Transverse colon (tissue), 4 donors: ENCODE measurements at regions not wholly inside any gene's neighbourhood (a gene's known extent, or its start where the extent isn't known, plus 50 kb on each side); places are given as distances from the start of the nearest gene placed in this dataset.

ENCODE experiments used
- DNase-seq: peaks from one replicate; pipeline ENCODE4 v3.0.0-alpha.2; 2019
- H3K27ac ChIP-seq, 4 donors: fragments of 200-600 bp; sonication (generic); 2 replicates each; pipeline ENCODE4 v1.5.1; 2016 to 2018; ENCODE audit warnings: inconsistent platforms in 4 of 4
- H3K27me3 ChIP-seq: fragments of 200-600 bp; sonication (generic); 2 replicates; pipeline ENCODE4 v1.5.1; 2017; ENCODE audit warnings: inconsistent platforms
- H3K36me3 ChIP-seq, 4 donors: fragments of 200-600 bp; sonication (generic); 2 replicates each; pipeline ENCODE4 v1.5.1; 2017 to 2019; ENCODE audit warnings: inconsistent platforms in 4 of 4
- H3K4me1 ChIP-seq, 4 donors: fragments of 200-600 bp; sonication (generic); 2 replicates each; pipeline ENCODE4 v1.5.1; 2017 to 2020; ENCODE audit warnings: inconsistent platforms in 4 of 4
- H3K4me3 ChIP-seq, 4 donors: fragments of 200-600 bp; sonication (generic); 1 replicate in 1 of 4; 2 replicates in 3 of 4; pipeline versions ENCODE4 v1.5.1 to v1.6.1; 2017 to 2019; ENCODE audit warnings: inconsistent platforms in 4 of 4
- H3K9me3 ChIP-seq, 2 donors: fragments of 200-600 bp; sonication (generic); 2 replicates each; pipeline ENCODE4 v1.5.1; 2017 to 2019; ENCODE audit warnings: inconsistent platforms in 2 of 2
- EP300 ChIP-seq: sonication (generic); formaldehyde crosslinking; IDR thresholded peaks from one replicate; pipeline ENCODE4 v1.6.1; 2017; ENCODE audit warnings: antibody characterized with exemption, low read depth
- POLR2A ChIP-seq: fragments of 450-650 bp; IDR thresholded peaks from one replicate; pipeline ENCODE4 v1.6.1; 2016; ENCODE audit warnings: antibody characterized with exemption, mild to moderate bottlenecking, moderate library complexity
- POLR2AphosphoS5 ChIP-seq, 3 donors: sonication (generic); formaldehyde crosslinking; IDR thresholded peaks; one replicate each; pipeline ENCODE4 v1.6.1; 2016; ENCODE audit warnings: antibody characterized with exemption in 3 of 3
- WGBS, 2 donors: methylation state at CpG; one replicate each; pipeline ENCODE4 v1.1.5; 2018; ENCODE audit warnings: low coverage in 1 of 2; 5-methylcytosine and 5-hydroxymethylcytosine counted together
- in situ Hi-C, 4 donors: fragments of 200-750 bp; cut with MboI; loops; one replicate each; pipeline versions ENCODE4 v1.15.0 to v1.15.1; 2017; ENCODE audit warnings: low sequenced_read_pairs in 3 of 4, low pct_ligation_motif_present in 1 of 4, low pct_unique_long_range_greater_than_20kb in 1 of 4
- intact Hi-C: fragments of 100-400 bp; cut with DNase I; formaldehyde crosslinking; loops from one replicate; pipeline ENCODE4 v1.15.1; 2023; ENCODE audit warnings: low total_unique reads
- TF ChIP-seq, protein P1 (sequence below), 5 experiments: fragments of 200-600 bp in 3 of 5; fragments of 450-650 bp in 2 of 5; sonication (generic) in 3 of 5; IDR thresholded peaks; 1 replicate in 2 of 5; 2 replicates in 3 of 5; pipeline ENCODE4 v1.5.1; 2016 to 2017; ENCODE audit warnings: antibody characterized with exemption in 5 of 5, inconsistent platforms in 3 of 5, mild to moderate bottlenecking in 2 of 5, moderate library complexity in 1 of 5

DNA sequence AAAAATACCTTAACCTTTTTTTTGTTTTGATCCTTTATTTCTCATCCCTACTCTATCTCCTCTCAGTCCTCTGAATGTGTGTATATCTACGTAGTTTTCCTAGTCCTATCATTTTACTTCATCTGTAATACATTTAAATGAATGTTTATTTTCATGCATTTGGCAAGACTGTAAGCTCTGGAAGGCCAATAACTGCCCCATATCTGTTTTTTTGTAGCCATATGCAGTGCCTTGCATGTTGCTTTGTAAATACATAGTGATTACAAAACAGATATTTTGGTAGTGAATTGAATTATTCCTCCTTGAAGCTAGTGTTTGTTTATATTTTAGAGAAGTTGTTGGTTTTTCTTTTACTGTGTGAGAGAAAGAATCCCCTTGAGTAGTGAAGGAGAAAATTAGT is 450.2 kb downstream of the PCDH18 start:
- no peak overlapping the region for H3K4me3 ChIP-seq
- intact Hi-C loops (no loop called here), in situ Hi-C loops (no loop called here)
- no peaks in the 10 kb centered on the region for H3K4me1 ChIP-seq
- 40 to 65% methylated on average over 1 of the region's 1 CpG for WGBS, 2 donors
- H3K27me3 ChIP-seq: no peaks in the 10 kb centered on the region
- no peaks in the 10 kb centered on the region for H3K36me3 ChIP-seq
- DNase-seq: no peak
- H3K9me3 ChIP-seq: no peaks in the 10 kb centered on the region
- TF ChIP-seq, protein P1, sequence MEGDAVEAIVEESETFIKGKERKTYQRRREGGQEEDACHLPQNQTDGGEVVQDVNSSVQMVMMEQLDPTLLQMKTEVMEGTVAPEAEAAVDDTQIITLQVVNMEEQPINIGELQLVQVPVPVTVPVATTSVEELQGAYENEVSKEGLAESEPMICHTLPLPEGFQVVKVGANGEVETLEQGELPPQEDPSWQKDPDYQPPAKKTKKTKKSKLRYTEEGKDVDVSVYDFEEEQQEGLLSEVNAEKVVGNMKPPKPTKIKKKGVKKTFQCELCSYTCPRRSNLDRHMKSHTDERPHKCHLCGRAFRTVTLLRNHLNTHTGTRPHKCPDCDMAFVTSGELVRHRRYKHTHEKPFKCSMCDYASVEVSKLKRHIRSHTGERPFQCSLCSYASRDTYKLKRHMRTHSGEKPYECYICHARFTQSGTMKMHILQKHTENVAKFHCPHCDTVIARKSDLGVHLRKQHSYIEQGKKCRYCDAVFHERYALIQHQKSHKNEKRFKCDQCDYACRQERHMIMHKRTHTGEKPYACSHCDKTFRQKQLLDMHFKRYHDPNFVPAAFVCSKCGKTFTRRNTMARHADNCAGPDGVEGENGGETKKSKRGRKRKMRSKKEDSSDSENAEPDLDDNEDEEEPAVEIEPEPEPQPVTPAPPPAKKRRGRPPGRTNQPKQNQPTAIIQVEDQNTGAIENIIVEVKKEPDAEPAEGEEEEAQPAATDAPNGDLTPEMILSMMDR (IDR thresholded peaks at IDR 0.05): no peak
- no peak for TF ChIP-seq POLR2AphosphoS5 (IDR thresholded peaks at IDR 0.05)
- TF ChIP-seq POLR2A: no peak
- no peak for TF ChIP-seq EP300
- H3K27ac ChIP-seq: no peak overlapping the region

DNA sequence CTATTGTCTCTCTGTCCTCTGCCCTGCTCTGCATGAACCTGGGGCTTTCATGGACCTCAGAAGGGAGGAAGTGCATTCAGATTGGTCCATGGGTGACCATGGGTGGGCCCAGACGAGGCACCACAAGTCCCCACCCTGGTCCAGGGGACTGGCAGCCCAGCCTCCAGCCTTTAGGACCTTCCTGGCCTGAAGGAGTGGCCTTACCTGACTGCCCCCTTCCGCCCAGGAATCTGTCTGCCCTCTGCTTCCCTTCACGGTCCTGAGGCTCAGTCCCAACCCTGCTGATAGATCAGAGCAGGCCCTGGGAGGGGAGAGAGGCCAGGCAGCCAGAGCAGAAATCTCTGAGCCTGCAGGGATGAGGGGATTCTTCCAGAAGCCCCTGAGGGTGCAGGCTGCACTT is 455.4 kb downstream of the PCDH18 start:
- Histone ChIP-seq H3K9me3 (no peaks in the 10 kb centered on the region), H3K36me3 (no peaks in the 10 kb centered on the region), H3K4me1 (no peaks in the 10 kb centered on the region), H3K27me3 (no peaks in the 10 kb centered on the region), H3K27ac (no peak overlapping the region), H3K4me3 (no peak overlapping the region)
- TF ChIP-seq EP300 (no peak), POLR2AphosphoS5 (IDR thresholded peaks at IDR 0.05) (no peak), POLR2A (no peak)
- TF ChIP-seq, protein P1 (IDR thresholded peaks at IDR 0.05): no peak
- in situ Hi-C loops (no loop called here), intact Hi-C loops (no loop called here)
- no peak for DNase-seq
- 70% methylated on average over 3 of the region's 3 CpGs; no CpG with 5 or more reads in 1 of the 2 donors for WGBS, 2 donors

DNA sequence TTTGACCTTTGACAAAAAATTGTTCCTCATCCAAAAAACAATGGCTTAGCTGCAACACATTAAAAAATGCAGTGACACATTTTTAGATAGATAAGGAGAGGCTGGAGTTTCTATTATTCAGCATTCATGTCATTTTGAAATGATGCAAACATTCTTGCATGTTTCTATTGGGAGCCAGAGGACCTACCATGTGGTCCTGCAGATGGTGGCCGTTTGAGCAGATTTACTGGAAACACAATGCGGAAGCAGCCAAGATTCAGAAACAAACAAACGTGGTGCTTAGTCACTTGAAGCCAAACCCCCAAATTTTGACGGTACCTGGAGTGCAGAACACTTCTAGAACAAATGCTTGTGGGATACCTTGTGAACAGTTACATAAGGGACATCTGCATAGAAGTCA is 456.7 kb downstream of the PCDH18 start:
- Histone ChIP-seq H3K27me3 (no peaks in the 10 kb centered on the region), H3K4me1 (no peaks in the 10 kb centered on the region), H3K27ac (no peak overlapping the region), H3K4me3 (no peak overlapping the region), H3K36me3 (no peaks in the 10 kb centered on the region), H3K9me3 (no peaks in the 10 kb centered on the region)
- TF ChIP-seq POLR2AphosphoS5 (IDR thresholded peaks at IDR 0.05): no peak
- TF ChIP-seq EP300: no peak
- TF ChIP-seq POLR2A: no peak
- TF ChIP-seq, protein P1 (IDR thresholded peaks at IDR 0.05): no peak
- WGBS, 2 donors: 68 to 75% methylated on average over 4 of the region's 4 CpGs
- intact Hi-C loops (no loop called here), in situ Hi-C loops (no loop called here)
- DNase-seq: no peak

DNA sequence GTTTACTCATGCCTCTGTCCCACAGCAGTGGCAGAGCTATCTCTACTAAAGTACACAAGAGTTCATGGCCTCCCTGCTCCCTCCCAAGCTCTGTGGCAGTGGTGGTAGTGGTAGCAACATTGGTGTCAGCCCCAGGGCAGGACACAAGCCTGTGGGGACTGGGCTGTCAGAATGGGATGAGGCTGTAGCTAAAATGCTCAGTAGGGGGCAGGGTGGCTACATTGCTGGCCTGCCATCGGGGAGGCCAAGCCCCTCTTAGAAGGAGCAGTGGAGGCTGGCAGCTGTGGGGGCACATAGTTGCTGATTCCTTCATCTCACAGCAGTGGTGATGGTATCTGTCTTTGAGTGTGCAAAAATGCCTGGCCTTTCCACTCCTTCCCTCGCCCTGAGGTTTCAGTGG is 461.7 kb downstream of the PCDH18 start:
- no peaks in the 10 kb centered on the region for H3K4me1 ChIP-seq
- no peaks in the 10 kb centered on the region for H3K9me3 ChIP-seq
- no peak overlapping the region for H3K4me3 ChIP-seq
- no peaks in the 10 kb centered on the region for H3K36me3 ChIP-seq
- 79% methylated on average over 2 of the region's 2 CpGs; no CpG with 5 or more reads in 1 of the 2 donors for WGBS, 2 donors
- H3K27ac ChIP-seq: no peak overlapping the region
- no peak for TF ChIP-seq POLR2AphosphoS5 (IDR thresholded peaks at IDR 0.05)
- TF ChIP-seq EP300: no peak
- TF ChIP-seq POLR2A: no peak
- TF ChIP-seq, protein P1 (IDR thresholded peaks at IDR 0.05): no peak
- in situ Hi-C loops (no loop called here), intact Hi-C loops (no loop called here)
- H3K27me3 ChIP-seq: no peaks in the 10 kb centered on the region
- DNase-seq: no peak
